ENCODE measurements at regions not wholly inside any gene's neighbourhood (a gene's known extent, or its start where the extent isn't known, plus 50 kb on each side); places are given as distances from the start of the nearest gene placed in this dataset.
A peak's percentile ranks its signal among the peaks of the same experiment; 100 is the strongest.

DNA sequence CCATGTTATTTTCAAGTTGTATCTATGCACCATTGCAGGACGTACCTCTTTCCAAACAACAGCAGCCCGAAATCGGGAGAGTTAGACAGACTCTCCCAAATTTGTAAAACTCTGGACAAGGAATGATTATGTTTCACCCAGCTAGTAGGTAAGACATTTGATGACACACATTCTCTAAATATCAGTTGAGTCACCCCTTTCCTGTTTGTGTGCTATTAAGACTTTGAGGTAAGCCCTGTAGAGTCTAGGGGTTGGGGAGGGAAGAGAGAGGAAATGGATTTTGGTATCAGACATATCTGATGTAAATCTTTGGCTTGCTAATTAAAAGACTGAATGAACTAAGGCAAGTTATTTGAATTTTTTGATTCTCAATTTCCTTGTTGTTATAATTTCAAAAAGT, 999.0 kb downstream of the TUSC7 start:
- Histone ChIP-seq H3K4me3 (no peak overlapping the region), H3K27ac (no peak overlapping the region), H3K9me3 (no peaks in the 10 kb centered on the region), H3K27me3 (no peaks in the 10 kb centered on the region), H3K36me3 (no peaks in the 10 kb centered on the region), H3K4me1 (no peaks in the 10 kb centered on the region)
- ATAC-seq (no peak), DNase-seq (no peak)
- TF ChIP-seq, protein P1, sequence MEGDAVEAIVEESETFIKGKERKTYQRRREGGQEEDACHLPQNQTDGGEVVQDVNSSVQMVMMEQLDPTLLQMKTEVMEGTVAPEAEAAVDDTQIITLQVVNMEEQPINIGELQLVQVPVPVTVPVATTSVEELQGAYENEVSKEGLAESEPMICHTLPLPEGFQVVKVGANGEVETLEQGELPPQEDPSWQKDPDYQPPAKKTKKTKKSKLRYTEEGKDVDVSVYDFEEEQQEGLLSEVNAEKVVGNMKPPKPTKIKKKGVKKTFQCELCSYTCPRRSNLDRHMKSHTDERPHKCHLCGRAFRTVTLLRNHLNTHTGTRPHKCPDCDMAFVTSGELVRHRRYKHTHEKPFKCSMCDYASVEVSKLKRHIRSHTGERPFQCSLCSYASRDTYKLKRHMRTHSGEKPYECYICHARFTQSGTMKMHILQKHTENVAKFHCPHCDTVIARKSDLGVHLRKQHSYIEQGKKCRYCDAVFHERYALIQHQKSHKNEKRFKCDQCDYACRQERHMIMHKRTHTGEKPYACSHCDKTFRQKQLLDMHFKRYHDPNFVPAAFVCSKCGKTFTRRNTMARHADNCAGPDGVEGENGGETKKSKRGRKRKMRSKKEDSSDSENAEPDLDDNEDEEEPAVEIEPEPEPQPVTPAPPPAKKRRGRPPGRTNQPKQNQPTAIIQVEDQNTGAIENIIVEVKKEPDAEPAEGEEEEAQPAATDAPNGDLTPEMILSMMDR (IDR thresholded peaks at IDR 0.05), result no peak
- no peak for TF ChIP-seq POLR2A (IDR thresholded peaks at IDR 0.05)
- intact Hi-C loops (cut with DNase I), result no loop called here
- 41% methylated on average over 3 of the region's 3 CpGs for WGBS (ENCODE audit: insufficient coverage, low coverage, low lambda C conversion rate, missing lambda C conversion rate)

DNA sequence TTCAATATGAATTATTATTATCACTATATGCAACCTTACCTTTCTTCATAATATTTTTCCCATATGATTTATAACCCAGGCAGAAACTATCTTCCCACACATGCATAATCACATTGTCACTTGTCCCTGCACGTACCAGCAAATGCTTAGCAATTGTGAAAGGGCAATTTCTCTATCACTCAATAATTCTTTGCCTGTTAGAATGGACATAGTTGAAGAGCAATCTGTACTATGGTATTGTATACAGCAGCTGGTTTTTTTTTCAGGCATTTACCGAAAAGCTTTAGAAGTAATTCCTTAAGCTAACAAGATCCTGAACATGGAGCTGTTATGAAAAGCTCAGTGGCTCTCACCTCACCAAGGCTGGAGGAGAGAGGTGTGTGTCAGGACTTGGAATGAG, 999.5 kb downstream of the TUSC7 start:
- Histone ChIP-seq H3K36me3 (no peaks in the 10 kb centered on the region), H3K9me3 (no peaks in the 10 kb centered on the region), H3K27ac (no peak overlapping the region), H3K4me3 (no peak overlapping the region), H3K4me1 (no peaks in the 10 kb centered on the region), H3K27me3 (no peaks in the 10 kb centered on the region)
- DNase-seq, result no peak
- no peak for ATAC-seq
- TF ChIP-seq, protein P1 (IDR thresholded peaks at IDR 0.05), result no peak
- TF ChIP-seq POLR2A (IDR thresholded peaks at IDR 0.05), result no peak
- WGBS (ENCODE audit: insufficient coverage, low coverage, low lambda C conversion rate, missing lambda C conversion rate), result 53% methylated on average over 2 of the region's 2 CpGs
- intact Hi-C loops (cut with DNase I), result no loop called here

DNA sequence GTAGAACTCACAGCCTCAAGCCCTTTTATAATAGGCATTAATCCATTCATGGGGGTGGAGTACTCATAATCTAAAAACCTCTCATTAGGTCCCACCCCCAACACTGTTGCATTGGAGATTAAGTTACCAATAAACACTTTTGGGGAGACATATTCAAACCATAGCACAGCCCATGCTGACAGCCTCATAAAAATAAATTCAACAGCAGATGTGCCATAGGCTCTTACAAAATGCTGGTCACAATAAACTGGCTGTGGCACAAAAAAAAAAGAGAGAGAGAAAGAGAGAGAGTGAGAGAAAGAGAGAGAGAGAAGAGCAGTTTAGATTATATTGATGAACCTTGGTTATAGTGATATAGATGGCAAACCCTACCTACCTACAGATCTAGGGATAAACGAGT, 1000.9 kb downstream of the TUSC7 start:
- TF ChIP-seq POLR2A (IDR thresholded peaks at IDR 0.05), result no peak
- TF ChIP-seq, protein P1 (IDR thresholded peaks at IDR 0.05), result no peak
- no peak for DNase-seq
- no peak for ATAC-seq
- intact Hi-C loops (cut with DNase I), result no loop called here
- Histone ChIP-seq H3K36me3 (no peaks in the 10 kb centered on the region), H3K27me3 (no peaks in the 10 kb centered on the region), H3K9me3 (no peaks in the 10 kb centered on the region), H3K27ac (no peak overlapping the region), H3K4me3 (no peak overlapping the region), H3K4me1 (no peaks in the 10 kb centered on the region)
- WGBS (ENCODE audit: insufficient coverage, low coverage, low lambda C conversion rate, missing lambda C conversion rate), result 13% methylated on average over 1 of the region's 1 CpG

DNA sequence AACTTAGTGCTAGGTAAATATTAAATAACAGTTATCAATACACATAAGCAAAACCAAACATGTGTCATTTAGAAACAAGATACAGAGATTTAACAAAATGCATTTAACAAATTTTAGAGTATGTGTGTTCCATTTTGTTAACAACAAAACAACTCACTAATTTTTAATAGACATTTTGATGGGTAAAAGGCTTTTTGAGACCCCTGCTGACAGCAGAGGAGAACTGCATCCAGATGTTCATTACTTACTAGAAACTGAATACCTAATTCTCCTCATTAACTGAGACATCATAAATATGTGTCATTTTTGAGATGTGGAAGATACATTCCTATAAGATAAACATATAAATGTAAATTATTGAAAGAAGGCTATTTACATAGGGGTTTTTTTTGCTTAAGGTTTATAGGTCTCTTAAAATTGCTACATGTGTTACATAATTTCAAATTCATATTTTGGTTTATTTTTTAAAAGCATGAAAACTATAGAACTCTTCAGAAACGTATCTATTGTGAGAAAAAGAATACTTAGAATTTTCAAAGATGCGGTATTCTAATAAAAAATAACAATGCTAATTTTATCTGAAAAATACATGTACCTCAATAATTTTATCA, 1009.8 kb downstream of the TUSC7 start:
- Histone ChIP-seq H3K4me3 (no peak overlapping the region), H3K9me3 (no peaks in the 10 kb centered on the region), H3K27me3 (no peaks in the 10 kb centered on the region), H3K27ac (no peak overlapping the region), H3K4me1 (no peaks in the 10 kb centered on the region), H3K36me3 (no peaks in the 10 kb centered on the region)
- intact Hi-C loops (cut with DNase I), result no loop called here
- TF ChIP-seq, protein P1 (IDR thresholded peaks at IDR 0.05), result peak; percentile 60 to 80 (median 70)
- TF ChIP-seq POLR2A (IDR thresholded peaks at IDR 0.05), result no peak
- whole genome bisulfite sequencing (ENCODE audit: insufficient coverage, low coverage, low lambda C conversion rate, missing lambda C conversion rate), result 40% methylated on average over 2 of the region's 2 CpGs
- ATAC-seq, result peak; percentile 31 to 53 (median 47)
- no peak for DNase-seq

DNA sequence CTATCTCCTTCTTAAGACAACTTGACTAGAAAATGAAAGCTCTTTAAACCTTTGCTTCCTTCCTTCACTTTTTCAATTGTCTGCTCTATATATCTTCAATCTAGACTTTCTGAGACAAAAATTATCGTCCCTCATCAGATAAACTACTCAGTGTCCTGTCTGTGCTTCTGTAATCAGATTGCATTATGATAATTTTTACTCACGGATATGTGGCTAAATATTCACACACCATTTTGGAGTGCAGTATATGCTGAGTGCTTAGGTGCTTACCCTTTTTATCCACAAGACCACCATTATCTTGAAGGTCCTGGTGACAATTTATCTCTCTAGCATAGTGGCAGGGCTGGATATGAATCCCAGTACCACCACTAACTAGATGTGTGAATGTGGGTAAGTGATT, 1012.3 kb downstream of the TUSC7 start:
- no peaks in the 10 kb centered on the region for H3K36me3 ChIP-seq
- H3K4me3 ChIP-seq, result no peak overlapping the region
- H3K27me3 ChIP-seq, result no peaks in the 10 kb centered on the region
- 33% methylated on average over 2 of the region's 2 CpGs for WGBS (ENCODE audit: insufficient coverage, low coverage, low lambda C conversion rate, missing lambda C conversion rate)
- ATAC-seq (no peak), DNase-seq (no peak)
- no peaks in the 10 kb centered on the region for H3K9me3 ChIP-seq
- intact Hi-C loops (cut with DNase I), result no loop called here
- TF ChIP-seq, protein P1 (IDR thresholded peaks at IDR 0.05), result no peak
- no peak for TF ChIP-seq POLR2A (IDR thresholded peaks at IDR 0.05)
- H3K4me1 ChIP-seq, result no peaks in the 10 kb centered on the region
- H3K27ac ChIP-seq, result no peak overlapping the region

All from right lobe of liver (tissue), 6 donors.